Mesenchymal stem cell (in vitro differentiated cells and primary cell): ENCODE measurements at regions not wholly inside any gene's neighbourhood (a gene's known extent, or its start where the extent isn't known, plus 50 kb on each side); places are given as distances from the start of the nearest gene placed in this dataset.

Experiments
- DNase-seq: peaks from one replicate; pipeline ENCODE4 v3.0.0-alpha.2; 2013
- H2AFZ ChIP-seq: one replicate; pipeline ENCODE4 v1.6.1; 2013; ENCODE audit warnings: low read depth, mild to moderate bottlenecking, control low read depth, inconsistent platforms, low read length, moderate library complexity
- H2AK5ac ChIP-seq: 2 replicates; pipeline ENCODE4 v1.6.1; 2013; ENCODE audit warnings: low read length, moderate library complexity, mild to moderate bottlenecking, inconsistent platforms; ENCODE audit not compliant: severe bottlenecking
- H2BK120ac ChIP-seq: one replicate; pipeline ENCODE4 v1.6.1; 2013; ENCODE audit warnings: low read depth, mild to moderate bottlenecking, inconsistent platforms, low read length, moderate library complexity
- H2BK12ac ChIP-seq, 2 experiments: one replicate each; pipeline ENCODE4 v1.6.1; 2013; ENCODE audit warnings: inconsistent platforms in 2 of 2, low read length in 2 of 2, mild to moderate bottlenecking in 2 of 2, moderate library complexity in 2 of 2, control low read depth in 1 of 2
- H2BK15ac ChIP-seq: one replicate; pipeline ENCODE4 v1.6.1; 2013; ENCODE audit warnings: mild to moderate bottlenecking, low read depth, inconsistent platforms; ENCODE audit not compliant: poor library complexity, severe bottlenecking
- H2BK5ac ChIP-seq: 2 replicates; pipeline ENCODE4 v1.6.1; 2013; ENCODE audit warnings: low read depth, mild to moderate bottlenecking, low read length, control low read depth, inconsistent platforms; ENCODE audit not compliant: poor library complexity, severe bottlenecking
- H3K14ac ChIP-seq, 2 experiments: one replicate each; pipeline ENCODE4 v1.6.1; 2013; ENCODE audit warnings: inconsistent platforms in 2 of 2, low read length in 2 of 2, control low read depth in 1 of 2, mild to moderate bottlenecking in 1 of 2, moderate library complexity in 1 of 2
- H3K18ac ChIP-seq, 2 experiments: one replicate each; pipeline ENCODE4 v1.6.1; 2013; ENCODE audit warnings: inconsistent platforms in 2 of 2, low read length in 2 of 2, control low read depth in 1 of 2, low read depth in 1 of 2, mild to moderate bottlenecking in 1 of 2
- H3K23ac ChIP-seq, 2 experiments: one replicate each; pipeline ENCODE4 v1.6.1; 2013; ENCODE audit warnings: inconsistent platforms in 2 of 2, low read length in 2 of 2, mild to moderate bottlenecking in 2 of 2, moderate library complexity in 2 of 2, control low read depth in 1 of 2
- H3K27ac ChIP-seq: 2 replicates; pipeline ENCODE4 v1.5.1; 2013; ENCODE audit warnings: mild to moderate bottlenecking, moderate library complexity, low read length, control low read depth, inconsistent platforms; ENCODE audit not compliant: poor library complexity, severe bottlenecking
- H3K27me3 ChIP-seq, 2 experiments: 2 replicates each; pipeline versions ENCODE4 v1.6.1 to v1.7.0; 2013; ENCODE audit warnings: low read length in 2 of 2, mild to moderate bottlenecking in 2 of 2, moderate library complexity in 2 of 2, control low read depth in 1 of 2, inconsistent platforms in 1 of 2; ENCODE audit not compliant: control insufficient read depth in 1 of 2, insufficient read depth in 1 of 2
- H3K36me3 ChIP-seq, 2 experiments: 2 replicates each; pipeline versions ENCODE4 v1.6.1 to v1.7.0; 2013; ENCODE audit warnings: low read length in 2 of 2, control low read depth in 1 of 2, inconsistent platforms in 1 of 2, low read depth in 1 of 2, mild to moderate bottlenecking in 1 of 2; ENCODE audit not compliant: insufficient read depth in 2 of 2, control insufficient read depth in 1 of 2
- H3K4ac ChIP-seq, 2 experiments: one replicate each; pipeline ENCODE4 v1.6.1; 2013; ENCODE audit warnings: inconsistent platforms in 2 of 2, low read length in 2 of 2, mild to moderate bottlenecking in 2 of 2, moderate library complexity in 2 of 2, control low read depth in 1 of 2, low read depth in 1 of 2
- H3K4me1 ChIP-seq: 2 replicates; pipeline ENCODE4 v1.6.1; 2013; ENCODE audit warnings: low read depth, low read length, control low read depth; ENCODE audit not compliant: control insufficient read depth, insufficient read depth
- H3K4me2 ChIP-seq: 2 replicates; pipeline ENCODE4 v1.6.1; 2013; ENCODE audit warnings: low read length, mild to moderate bottlenecking, inconsistent platforms; ENCODE audit not compliant: poor library complexity, severe bottlenecking
- H3K4me3 ChIP-seq, 2 experiments: 2 replicates each; pipeline versions ENCODE4 v1.5.1 to v1.7.0; 2013; ENCODE audit warnings: low read length in 2 of 2, mild to moderate bottlenecking in 2 of 2, control low read depth in 1 of 2, low read depth in 1 of 2; ENCODE audit not compliant: insufficient read depth in 1 of 2
- H3K79me1 ChIP-seq: replicated peaks from 2 replicates; pipeline ENCODE4 v1.6.1; 2013; ENCODE audit warnings: mild to moderate bottlenecking, control low read depth, low read length, inconsistent platforms; ENCODE audit not compliant: poor library complexity, severe bottlenecking
- H3K9ac ChIP-seq: 2 replicates; pipeline ENCODE4 v1.7.0; 2013; ENCODE audit warnings: mild to moderate bottlenecking, low read length, moderate library complexity
- H3K9me3 ChIP-seq: 2 replicates; pipeline ENCODE4 v1.7.0; 2013; ENCODE audit warnings: mild to moderate bottlenecking, low read length; ENCODE audit not compliant: control insufficient read depth
- H4K8ac ChIP-seq: one replicate; pipeline ENCODE4 v1.6.1; 2013; ENCODE audit warnings: inconsistent platforms, mild to moderate bottlenecking, low read length, moderate library complexity
- H4K91ac ChIP-seq: one replicate; pipeline ENCODE4 v1.6.1; 2013; ENCODE audit warnings: mild to moderate bottlenecking, low read length, inconsistent platforms
- WGBS: methylation state at CpG from one replicate; pipeline ENCODE4 v1.1.7; 2013; ENCODE audit warnings: mixed read lengths; 5-methylcytosine and 5-hydroxymethylcytosine counted together

DNA sequence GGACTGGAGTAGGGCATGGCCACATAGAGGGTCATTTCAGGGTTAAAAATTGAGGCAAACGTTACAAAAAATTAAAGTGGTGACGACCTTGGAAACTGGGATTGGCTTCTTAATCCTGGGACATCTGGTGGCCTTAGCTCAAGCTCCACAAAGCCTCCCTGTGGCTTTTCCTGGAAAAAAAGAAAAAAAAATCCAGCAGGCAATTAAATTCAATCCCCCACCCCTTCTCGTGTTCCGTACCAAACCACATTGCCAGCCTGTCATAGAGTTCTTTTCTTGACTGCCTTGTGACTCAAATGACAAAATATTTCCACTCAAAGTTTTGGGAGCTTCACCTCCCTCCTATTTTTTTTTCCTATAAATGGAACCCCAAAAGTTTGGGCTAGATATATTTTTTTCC is 195.6 kb downstream of the HRH4 start:
- Histone ChIP-seq H3K18ac (peak overlapping the region in 1 of 2 experiments; percentile 30), H2BK5ac (no peak overlapping the region), H2AFZ (no peak overlapping the region), H3K23ac (no peak overlapping the region), H2AK5ac (no peak overlapping the region), H3K4me1 (peaks cover 1% of the 10 kb centered on the region), H4K91ac (no peak overlapping the region), H3K79me1 (no peaks in the 10 kb centered on the region), H3K4ac (peak overlapping the region in 1 of 2 experiments; percentile 30), H2BK12ac (peak overlapping the region in 1 of 2 experiments; percentile 71), H3K14ac (no peak overlapping the region), H3K9ac (no peak overlapping the region), H3K27me3 (peaks cover 0 to 5% of the 10 kb centered on the region in 2 experiments), H2BK120ac (no peak overlapping the region), H2BK15ac (no peak overlapping the region), H3K36me3 (no peaks in the 10 kb centered on the region), H3K4me2 (no peak overlapping the region), H3K27ac (no peak overlapping the region), H3K4me3 (no peak overlapping the region), H4K8ac (no peak overlapping the region), H3K9me3 (no peaks in the 10 kb centered on the region)
- peak; percentile 54 for DNase-seq
- 37% methylated on average over 4 of the region's 4 CpGs for WGBS

DNA sequence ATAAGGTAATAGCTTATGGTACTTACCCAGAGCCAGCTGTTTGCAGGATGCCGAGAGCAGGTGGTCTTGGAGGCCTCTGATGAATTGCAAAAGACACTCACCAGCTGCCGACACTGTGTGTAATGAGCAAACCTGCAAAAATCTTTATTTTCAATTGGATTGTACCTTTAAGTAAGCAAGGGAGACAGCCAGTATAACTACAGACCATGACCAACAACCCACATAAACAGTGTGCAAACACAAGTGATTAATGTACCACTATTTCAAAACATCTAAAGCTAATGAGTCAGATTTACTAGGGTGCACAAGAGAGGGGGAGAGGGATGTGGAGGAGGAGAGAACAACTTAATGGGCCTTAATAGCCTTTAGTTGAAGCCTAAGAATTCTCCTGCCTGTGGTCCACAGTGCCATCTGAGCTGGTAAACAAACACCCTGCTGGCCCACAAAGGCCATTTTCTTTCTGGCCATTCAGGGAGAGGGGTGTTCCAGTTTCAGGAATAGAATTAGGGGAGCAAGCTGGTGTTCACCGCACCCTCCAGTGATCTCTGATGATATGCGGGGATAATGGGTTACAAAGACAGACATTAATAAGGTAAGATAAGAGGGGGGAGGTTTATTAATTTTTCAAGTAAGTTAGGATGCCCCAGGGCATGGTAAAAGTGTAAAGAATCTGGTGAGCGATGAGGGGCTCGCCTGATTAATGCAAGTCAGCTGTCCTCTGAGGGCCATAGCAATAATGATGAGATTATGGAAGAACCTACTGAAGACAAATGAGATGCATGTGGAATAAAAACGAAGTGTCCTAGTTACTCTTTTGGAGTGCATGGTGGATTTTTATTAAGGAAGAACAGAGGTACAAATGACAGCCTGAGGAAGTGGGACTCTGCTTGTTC is 196.4 kb downstream of the HRH4 start:
- H3K9me3 ChIP-seq, result no peaks in the 10 kb centered on the region
- H2BK120ac ChIP-seq, result no peak overlapping the region

DNA sequence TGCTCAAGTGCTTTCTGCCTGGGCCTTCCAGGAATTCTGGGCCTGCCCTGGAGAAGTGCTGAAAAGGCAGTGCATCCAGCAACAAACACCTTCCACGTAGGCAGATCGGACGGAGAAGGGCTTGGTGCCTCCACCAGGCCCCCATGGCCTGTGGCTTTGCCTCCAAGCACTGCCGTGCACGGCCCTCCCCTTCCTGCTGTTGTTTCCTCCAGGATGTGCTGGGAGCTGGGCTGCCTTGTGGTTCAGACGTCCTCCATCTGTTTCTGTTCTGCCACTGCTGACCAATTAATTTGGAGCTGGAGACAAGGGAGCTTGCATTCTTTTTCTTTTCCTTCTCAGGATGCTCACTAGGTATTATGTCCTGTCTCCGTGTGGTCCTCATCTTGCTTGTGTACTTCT is 197.0 kb downstream of the HRH4 start:
- Histone ChIP-seq H2AFZ (peak overlapping the region; percentile 29), H2BK12ac (peak overlapping the region in 1 of 2 experiments; percentile 97), H3K36me3 (no peaks in the 10 kb centered on the region), H3K9ac (no peak overlapping the region), H2BK120ac (no peak overlapping the region), H3K18ac (peak overlapping the region in 1 of 2 experiments; percentile 84), H3K27me3 (peaks cover 0 to 2% of the 10 kb centered on the region in 2 experiments), H2AK5ac (no peak overlapping the region), H3K4me1 (peaks cover 1% of the 10 kb centered on the region), H3K27ac (no peak overlapping the region), H3K4me3 (no peak overlapping the region), H2BK15ac (no peak overlapping the region), H3K79me1 (no peaks in the 10 kb centered on the region), H4K8ac (no peak overlapping the region), H3K14ac (peak overlapping the region in 1 of 2 experiments; percentile 95), H3K4ac (peak overlapping the region in 1 of 2 experiments; percentile 64), H2BK5ac (no peak overlapping the region), H3K9me3 (no peaks in the 10 kb centered on the region), H4K91ac (peak overlapping the region; percentile 8), H3K4me2 (no peak overlapping the region), H3K23ac (peak overlapping the region in 1 of 2 experiments; percentile 90)
- WGBS, result 60% methylated on average over 7 of the region's 7 CpGs
- peak; percentile 41 for DNase-seq

More for the DNA sequence above, 196.4 kb downstream of the HRH4 start:
- peaks cover 1% of the 10 kb centered on the region for H3K4me1 ChIP-seq
- DNase-seq, result peak; percentile 95
- H2BK5ac ChIP-seq, result no peak overlapping the region
- no peak overlapping the region for H3K27ac ChIP-seq
- peak overlapping the region; percentile 14 for H4K8ac ChIP-seq
- no peak overlapping the region for H3K23ac ChIP-seq
- no peak overlapping the region for H3K4me3 ChIP-seq
- 67% methylated on average over 7 of the region's 7 CpGs for WGBS
- H3K4me2 ChIP-seq, result no peak overlapping the region
- H3K4ac ChIP-seq, result peak overlapping the region in 1 of 2 experiments; percentile 67
- no peak overlapping the region for H3K9ac ChIP-seq
- H3K14ac ChIP-seq, result peak overlapping the region in 1 of 2 experiments; percentile 21
- peak overlapping the region in 1 of 2 experiments; percentile 75 for H3K18ac ChIP-seq
- peak overlapping the region in 1 of 2 experiments; percentile 97 for H2BK12ac ChIP-seq
- H2AFZ ChIP-seq, result peak overlapping the region; percentile 29
- no peaks in the 10 kb centered on the region for H3K36me3 ChIP-seq
- H2AK5ac ChIP-seq, result no peak overlapping the region
- H4K91ac ChIP-seq, result no peak overlapping the region
- H3K27me3 ChIP-seq, result no peaks in the 10 kb centered on the region
- H2BK15ac ChIP-seq, result peak overlapping the region; percentile 54
- H3K79me1 ChIP-seq, result no peaks in the 10 kb centered on the region

DNA sequence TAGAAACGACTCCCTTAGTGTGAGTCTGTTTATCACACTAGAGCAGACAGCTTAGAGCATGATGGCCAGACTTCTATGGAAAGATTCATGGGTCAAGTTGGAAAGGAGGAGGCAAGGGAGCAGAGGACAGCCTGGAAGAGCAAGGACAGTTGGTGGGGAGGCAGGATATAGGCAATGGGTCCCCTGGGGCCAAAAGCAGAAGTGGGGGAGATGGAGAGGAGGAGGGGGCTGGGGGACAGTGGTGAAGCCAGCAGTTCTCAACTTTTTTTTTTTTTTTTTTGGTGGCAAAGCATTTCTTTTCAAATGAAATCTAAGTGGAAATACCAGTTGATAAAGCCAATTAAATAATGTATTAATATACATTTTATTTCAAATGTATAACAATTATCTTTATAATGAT is 197.9 kb downstream of the HRH4 start:
- Histone ChIP-seq H2AFZ (no peak overlapping the region), H3K23ac (no peak overlapping the region), H3K4me1 (peaks cover 1% of the 10 kb centered on the region), H4K91ac (no peak overlapping the region), H3K18ac (peak overlapping the region in 1 of 2 experiments; percentile 13), H2BK15ac (no peak overlapping the region), H3K27ac (no peak overlapping the region), H4K8ac (no peak overlapping the region), H3K9me3 (no peaks in the 10 kb centered on the region), H3K14ac (no peak overlapping the region), H2BK120ac (no peak overlapping the region), H3K4ac (no peak overlapping the region), H2BK5ac (no peak overlapping the region), H3K36me3 (no peaks in the 10 kb centered on the region), H3K4me3 (no peak overlapping the region), H3K79me1 (no peaks in the 10 kb centered on the region), H2BK12ac (no peak overlapping the region), H3K27me3 (peaks cover 0 to 4% of the 10 kb centered on the region in 2 experiments), H3K9ac (no peak overlapping the region), H2AK5ac (no peak overlapping the region), H3K4me2 (no peak overlapping the region)
- DNase-seq, result no peak
- WGBS, result 63% methylated on average over 1 of the region's 1 CpG
